ENCODE measurements at regions not wholly inside any gene's neighbourhood (a gene's known extent, or its start where the extent isn't known, plus 50 kb on each side); places are given as distances from the start of the nearest gene placed in this dataset.

DNA sequence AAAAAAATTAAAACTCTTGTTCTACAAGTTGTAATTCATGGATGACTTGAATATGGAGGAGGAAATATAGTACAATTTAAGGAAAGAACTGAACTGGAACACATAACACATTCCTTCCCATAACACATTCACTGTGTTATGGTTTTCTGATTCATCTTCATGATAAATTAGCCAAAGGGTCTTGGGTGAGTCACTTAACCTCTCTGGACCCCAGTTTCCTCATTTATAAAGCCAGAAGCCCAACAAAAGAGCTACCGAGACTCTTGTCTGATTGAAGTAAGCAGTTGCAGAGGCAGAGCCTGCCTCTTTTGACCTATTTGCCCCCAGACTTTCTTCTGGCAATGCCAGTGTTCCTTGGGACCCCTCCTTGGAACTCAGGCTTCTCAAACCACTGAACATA, 161.9 kb upstream of the KCTD3 start:
- TF ChIP-seq YY1 (tag by site-specific recombination; IDR thresholded peaks at IDR 0.05) (no peak), ZNF776 (tag by site-specific recombination; IDR thresholded peaks at IDR 0.05; ENCODE audit: borderline replicate concordance) (no peak), OVOL3 (tag by site-specific recombination; IDR thresholded peaks at IDR 0.05) (no peak), ZNF239 (tag by site-specific recombination; IDR thresholded peaks at IDR 0.05) (no peak), ZIC2 (tag by site-specific recombination; IDR thresholded peaks at IDR 0.05) (no peak)
- TF ChIP-seq, protein P1, sequence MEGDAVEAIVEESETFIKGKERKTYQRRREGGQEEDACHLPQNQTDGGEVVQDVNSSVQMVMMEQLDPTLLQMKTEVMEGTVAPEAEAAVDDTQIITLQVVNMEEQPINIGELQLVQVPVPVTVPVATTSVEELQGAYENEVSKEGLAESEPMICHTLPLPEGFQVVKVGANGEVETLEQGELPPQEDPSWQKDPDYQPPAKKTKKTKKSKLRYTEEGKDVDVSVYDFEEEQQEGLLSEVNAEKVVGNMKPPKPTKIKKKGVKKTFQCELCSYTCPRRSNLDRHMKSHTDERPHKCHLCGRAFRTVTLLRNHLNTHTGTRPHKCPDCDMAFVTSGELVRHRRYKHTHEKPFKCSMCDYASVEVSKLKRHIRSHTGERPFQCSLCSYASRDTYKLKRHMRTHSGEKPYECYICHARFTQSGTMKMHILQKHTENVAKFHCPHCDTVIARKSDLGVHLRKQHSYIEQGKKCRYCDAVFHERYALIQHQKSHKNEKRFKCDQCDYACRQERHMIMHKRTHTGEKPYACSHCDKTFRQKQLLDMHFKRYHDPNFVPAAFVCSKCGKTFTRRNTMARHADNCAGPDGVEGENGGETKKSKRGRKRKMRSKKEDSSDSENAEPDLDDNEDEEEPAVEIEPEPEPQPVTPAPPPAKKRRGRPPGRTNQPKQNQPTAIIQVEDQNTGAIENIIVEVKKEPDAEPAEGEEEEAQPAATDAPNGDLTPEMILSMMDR (tag by site-specific recombination; IDR thresholded peaks at IDR 0.05): no peak
- TF ChIP-seq, protein P2, sequence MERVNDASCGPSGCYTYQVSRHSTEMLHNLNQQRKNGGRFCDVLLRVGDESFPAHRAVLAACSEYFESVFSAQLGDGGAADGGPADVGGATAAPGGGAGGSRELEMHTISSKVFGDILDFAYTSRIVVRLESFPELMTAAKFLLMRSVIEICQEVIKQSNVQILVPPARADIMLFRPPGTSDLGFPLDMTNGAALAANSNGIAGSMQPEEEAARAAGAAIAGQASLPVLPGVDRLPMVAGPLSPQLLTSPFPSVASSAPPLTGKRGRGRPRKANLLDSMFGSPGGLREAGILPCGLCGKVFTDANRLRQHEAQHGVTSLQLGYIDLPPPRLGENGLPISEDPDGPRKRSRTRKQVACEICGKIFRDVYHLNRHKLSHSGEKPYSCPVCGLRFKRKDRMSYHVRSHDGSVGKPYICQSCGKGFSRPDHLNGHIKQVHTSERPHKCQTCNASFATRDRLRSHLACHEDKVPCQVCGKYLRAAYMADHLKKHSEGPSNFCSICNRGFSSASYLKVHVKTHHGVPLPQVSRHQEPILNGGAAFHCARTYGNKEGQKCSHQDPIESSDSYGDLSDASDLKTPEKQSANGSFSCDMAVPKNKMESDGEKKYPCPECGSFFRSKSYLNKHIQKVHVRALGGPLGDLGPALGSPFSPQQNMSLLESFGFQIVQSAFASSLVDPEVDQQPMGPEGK (tag by site-specific recombination; IDR thresholded peaks at IDR 0.05): no peak

Measured in HEK293 (cell line).